ENCODE measurements at regions not wholly inside any gene's neighbourhood (a gene's known extent, or its start where the extent isn't known, plus 50 kb on each side); places are given as distances from the start of the nearest gene placed in this dataset.

GRCh38 chr14:100381395-100382105 is 58.4 kb downstream of the SLC25A47 start:
- DNase-seq: no peak

- no peak for DNase-seq
Observed at GRCh38 chr14:100382106-100382455, 58.9 kb downstream of the SLC25A47 start.

DNA sequence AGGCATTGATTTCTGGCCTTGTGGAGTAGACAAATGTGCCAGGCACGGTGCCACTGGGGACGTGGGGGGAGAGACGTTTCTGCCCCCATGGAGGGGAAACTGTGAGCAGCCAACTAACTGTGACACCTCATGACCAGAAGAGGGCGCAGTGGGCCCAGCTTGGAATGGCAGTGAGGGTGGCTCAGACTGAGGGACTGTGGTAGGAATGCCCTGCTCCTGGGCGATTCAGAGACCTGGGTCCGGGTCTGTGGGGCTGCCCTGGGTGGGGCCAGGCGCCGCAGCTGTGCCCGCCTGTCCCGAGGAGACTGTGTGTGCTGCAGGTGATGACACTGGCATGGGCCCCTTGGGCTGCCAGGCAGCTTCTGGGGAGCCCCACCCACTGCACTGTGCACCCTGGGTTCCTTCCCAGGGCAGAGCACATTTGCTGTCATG is 60.6 kb downstream of the SLC25A47 start:
- DNase-seq: peak in 27 of 56 donors; percentile 13 to 80 (median 35)

DNA sequence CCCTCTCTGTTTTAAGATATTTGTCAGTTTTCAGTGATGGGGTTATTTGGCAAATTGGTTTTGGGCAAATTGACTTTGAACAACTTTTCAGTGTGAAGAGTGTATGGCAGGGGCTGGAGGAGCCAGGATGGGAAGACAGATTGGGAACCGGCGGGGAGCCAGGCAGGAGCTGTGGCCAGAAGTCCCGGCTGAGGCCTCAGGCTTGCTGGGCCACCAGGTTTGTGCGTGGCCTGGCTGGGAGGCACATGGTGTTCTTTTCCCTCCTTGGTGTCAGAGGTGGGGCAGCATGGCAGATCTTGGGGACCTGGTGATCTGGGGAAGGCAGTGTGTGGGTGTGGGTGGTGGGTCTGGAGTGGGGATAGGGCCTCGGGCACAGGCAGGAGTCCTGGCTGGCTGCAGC is 61.1 kb downstream of the SLC25A47 start:
- DNase-seq: no peak

DNA sequence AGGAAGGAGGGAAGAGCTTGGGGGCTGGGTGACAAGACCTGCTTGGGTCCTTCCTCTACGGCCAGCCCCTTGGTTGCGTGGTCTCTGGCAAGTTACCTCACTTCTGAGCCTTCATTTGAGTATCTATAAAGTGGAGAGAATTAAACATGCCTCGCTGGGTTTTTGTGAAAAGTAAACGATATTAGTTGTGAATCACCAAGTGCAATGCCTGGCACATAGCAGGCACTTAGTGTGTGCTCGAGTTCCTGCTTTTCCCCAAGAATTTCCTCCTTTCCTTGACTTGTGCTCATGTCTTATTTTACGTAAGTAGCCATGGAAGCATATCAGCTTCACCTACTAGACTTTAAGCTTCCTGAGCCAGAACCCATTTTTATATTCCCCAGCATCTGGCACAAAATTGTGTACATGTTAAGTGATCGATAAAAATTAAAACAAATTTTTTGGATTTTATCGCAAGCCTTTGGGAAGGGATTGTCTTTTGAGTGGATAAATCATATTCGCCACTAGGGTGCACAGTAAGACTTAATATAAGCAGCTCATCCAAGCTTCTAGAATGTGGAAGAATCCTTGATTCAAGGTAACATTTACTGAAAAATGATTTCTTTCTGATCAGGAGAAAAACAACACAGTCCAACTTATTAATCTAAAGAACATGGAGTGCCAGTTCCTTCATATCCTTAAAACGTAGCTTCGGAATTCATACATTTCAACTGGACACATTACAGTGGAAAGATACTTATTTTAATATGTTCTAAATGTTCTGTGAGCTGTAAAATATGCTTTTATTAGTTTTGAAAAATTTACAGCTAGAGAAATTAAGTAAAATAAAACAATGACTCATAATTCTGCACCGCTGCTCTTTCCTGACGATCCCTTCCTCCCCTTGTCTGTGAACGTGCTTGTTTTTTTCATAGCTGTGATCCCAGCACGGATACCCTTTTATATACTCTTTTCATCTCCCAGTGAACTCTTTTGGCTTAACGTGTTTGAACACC is 62.0 kb downstream of the SLC25A47 start:
- DNase-seq: no peak

GRCh38 chr14:100386121-100386520 is 63.0 kb downstream of the SLC25A47 start:
- no peak for DNase-seq

- DNase-seq: no peak
Observed at GRCh38 chr14:100386846-100387245, 63.7 kb downstream of the SLC25A47 start.

DNA sequence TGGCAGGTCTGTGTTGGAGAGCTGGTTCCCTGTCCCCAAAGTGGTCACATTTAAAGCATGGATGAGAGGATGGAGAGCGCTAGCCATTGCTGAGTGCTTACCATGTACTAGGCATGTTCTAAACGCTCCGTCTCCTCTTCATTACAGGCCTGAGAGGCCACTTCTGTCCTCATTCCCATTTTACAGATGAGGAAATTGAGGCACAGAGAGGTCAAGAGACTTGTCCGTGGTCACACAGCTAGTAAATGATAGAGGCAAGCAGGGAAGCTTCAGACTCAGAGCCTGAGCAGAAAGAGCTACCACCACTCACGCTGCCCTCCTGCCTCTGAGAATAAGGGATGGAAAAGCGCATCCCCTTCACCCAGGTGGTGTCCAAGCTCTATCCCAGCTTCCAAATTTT is 64.3 kb downstream of the SLC25A47 start:
- no peak for DNase-seq

DNA sequence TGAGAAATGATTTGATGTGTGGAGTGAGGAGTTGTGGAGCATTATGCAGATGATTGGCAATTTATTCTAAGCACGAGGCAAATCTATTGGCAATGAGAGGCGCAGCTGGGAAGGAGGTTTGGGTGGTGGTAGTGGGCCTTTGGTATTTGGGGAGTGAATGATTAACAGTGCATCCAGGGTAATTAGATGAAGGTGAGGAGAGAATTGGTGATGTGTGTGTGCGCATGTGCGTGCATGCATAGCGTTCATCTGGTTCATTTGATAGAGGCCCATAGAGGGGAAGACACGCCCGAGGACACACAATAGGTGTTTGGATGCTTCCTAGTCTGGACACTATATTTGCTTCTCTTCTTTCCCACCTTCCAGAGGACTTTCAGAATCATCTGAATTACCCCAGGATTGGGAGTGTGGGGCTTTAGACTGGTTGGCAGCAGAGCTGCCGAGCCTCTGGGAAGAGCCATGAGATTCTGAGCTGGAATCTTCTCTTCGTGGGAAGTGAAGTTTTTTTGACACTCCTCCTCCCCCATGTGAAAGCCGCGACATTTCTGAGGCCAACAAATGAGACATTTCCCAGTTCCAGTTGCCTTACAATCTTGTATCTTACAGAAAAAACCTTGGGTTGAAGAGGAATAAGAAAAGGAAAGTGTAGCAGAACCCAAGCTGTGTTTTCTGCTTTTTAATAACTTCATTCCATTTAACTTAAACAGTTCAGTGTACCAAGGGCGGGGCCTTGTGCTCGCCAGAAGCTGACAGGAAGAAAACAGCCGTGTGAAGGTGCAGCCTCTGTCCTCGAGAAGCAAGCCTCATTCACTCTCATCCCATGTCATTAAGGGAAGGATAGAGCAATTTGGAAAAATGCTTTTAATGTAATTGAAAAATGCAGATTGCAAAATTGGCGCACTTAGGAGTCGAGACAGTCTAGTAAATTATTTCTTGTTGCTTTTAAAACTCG is 65.2 kb downstream of the SLC25A47 start:
- no peak for DNase-seq

GRCh38 chr14:100389497-100390104 is 66.5 kb downstream of the SLC25A47 start:
- no peak for DNase-seq

- DNase-seq: no peak
Observed at GRCh38 chr14:100391173-100391572, 68.0 kb downstream of the SLC25A47 start.

- DNase-seq: no peak
Observed at GRCh38 chr14:100391724-100392123, 68.6 kb downstream of the SLC25A47 start.

- DNase-seq: no peak
Observed at GRCh38 chr14:100392356-100392755, 69.2 kb downstream of the SLC25A47 start.

- DNase-seq: no peak
Observed at GRCh38 chr14:100393362-100393761, 70.2 kb downstream of the SLC25A47 start.

- DNase-seq: no peak
Observed at GRCh38 chr14:100393906-100394732, 71.0 kb downstream of the SLC25A47 start.

DNA sequence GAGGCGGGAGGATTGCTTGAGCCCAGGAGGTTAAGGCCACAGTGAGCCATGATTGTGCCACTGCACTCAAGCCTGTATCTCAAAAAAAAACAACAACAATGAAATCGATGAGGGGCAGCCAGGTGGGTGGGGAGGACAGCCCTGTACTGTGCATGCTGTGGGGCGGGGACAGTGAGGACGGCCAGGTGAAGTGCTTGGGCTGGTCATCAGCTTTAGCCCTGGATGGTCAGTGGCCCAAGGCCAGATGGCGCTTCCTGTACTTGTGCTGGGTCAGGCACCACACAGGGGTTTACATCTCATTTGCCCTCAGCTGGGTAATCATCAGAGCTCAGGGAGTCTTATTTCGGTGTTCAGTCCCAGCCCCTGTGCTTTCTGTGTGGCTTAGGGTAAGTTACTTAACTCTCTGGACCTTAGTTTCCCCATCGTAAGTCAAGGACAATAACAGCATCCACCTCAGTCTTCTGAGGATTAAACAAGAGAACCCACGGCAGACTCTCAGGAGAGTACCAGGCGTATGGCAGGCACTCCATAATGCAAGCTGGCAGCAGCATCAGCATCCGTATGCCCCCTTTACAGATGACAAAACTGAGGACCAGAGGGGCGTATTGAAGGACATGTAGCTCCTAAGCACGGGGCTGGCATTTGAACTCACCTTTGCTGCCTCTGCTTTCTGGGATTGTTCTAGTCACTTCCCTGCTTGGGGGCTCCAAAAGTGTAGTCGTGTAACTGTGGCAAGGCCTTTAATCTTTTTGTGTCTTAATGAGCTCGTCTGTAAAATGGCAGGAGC is 71.9 kb downstream of the SLC25A47 start:
- DNase-seq: no peak

DNA sequence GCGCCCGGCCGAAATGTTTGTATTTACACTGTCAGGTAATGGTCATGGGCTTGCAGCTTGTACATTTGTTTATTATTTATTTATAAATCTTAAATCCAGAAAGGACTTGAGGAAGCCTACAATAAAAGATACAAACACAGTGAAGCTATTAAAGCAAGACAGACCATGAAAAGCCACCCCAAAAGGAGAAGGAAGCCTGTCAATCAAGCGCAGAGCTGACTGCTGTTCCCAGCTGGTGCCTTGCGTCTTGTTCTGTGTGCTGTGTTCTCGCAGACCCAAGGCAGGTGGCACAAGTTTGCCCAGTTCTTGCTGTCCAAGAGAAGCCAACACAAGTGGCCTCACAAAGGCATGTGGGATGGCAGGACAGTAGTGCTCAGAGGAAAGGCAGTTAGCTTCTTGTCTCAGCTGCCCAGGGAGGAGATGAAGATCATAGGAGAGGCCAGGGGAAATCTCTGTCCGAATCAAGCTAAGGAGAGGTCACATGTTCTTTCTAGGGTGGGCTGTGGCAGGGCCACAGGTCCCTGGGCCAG is 73.2 kb downstream of the SLC25A47 start:
- no peak for DNase-seq

DNA sequence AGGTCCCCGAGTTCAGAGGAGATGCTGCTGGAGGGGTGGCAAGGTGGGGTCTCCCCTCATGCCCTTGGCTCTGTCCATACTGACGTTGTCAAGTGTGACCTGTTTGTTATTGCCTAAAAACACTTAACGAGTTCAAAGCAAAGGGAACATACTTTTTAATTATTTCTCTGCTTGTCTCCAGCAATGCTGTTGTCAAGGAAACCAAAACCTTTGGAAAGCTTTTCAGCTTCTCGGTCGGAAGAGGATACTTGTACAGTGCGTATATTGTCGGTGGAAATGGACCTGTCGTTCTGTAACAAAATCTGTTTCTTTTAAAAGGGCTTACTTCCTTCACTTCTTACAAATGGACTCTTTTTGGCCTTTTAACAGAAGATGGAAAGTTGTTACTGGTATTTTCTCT is 73.9 kb downstream of the SLC25A47 start:
- DNase-seq: no peak

- no peak for DNase-seq
Observed at GRCh38 chr14:100398044-100398443, 74.9 kb downstream of the SLC25A47 start.

Data from nucleus accumbens (tissue), 56 donors.